GM12873 (cell line): ENCODE measurements at regions not wholly inside any gene's neighbourhood (a gene's known extent, or its start where the extent isn't known, plus 50 kb on each side); places are given as distances from the start of the nearest gene placed in this dataset.

ENCODE experiments used
- CTCF ChIP-seq: IDR thresholded peaks from 2 replicates; pipeline ENCODE4 v1.5.1; 2012; ENCODE audit warnings: low read depth, mild to moderate bottlenecking, moderate library complexity, low read length, control low read depth; ENCODE audit not compliant: insufficient read depth; ENCODE audit errors: missing control alignments

GRCh38 chr13:34853161-34853560 is 88.9 kb upstream of the NBEA start:
- TF ChIP-seq CTCF: no peak

- no peak for TF ChIP-seq CTCF
Measured at GRCh38 chr13:34857558-34858325, 84.3 kb upstream of the NBEA start.

- TF ChIP-seq CTCF: no peak
Measured at GRCh38 chr13:34862311-34862710, 79.8 kb upstream of the NBEA start.

GRCh38 chr13:34862716-34863115 is 79.4 kb upstream of the NBEA start:
- no peak for TF ChIP-seq CTCF

GRCh38 chr13:34863360-34864135 is 78.5 kb upstream of the NBEA start:
- TF ChIP-seq CTCF: no peak

GRCh38 chr13:34864671-34865070 is 77.4 kb upstream of the NBEA start:
- no peak for TF ChIP-seq CTCF

- TF ChIP-seq CTCF: no peak
Measured at GRCh38 chr13:34867590-34867989, 74.5 kb upstream of the NBEA start.
